GM18507 (cell line): ENCODE measurements at regions not wholly inside any gene's neighbourhood (a gene's known extent, or its start where the extent isn't known, plus 50 kb on each side); places are given as distances from the start of the nearest gene placed in this dataset.

Source experiments
- DNase-seq: peaks from one replicate; pipeline ENCODE4 v3.0.0; 2011; ENCODE audit warnings: low read depth; ENCODE audit not compliant: insufficient read length; ENCODE audit errors: extremely low spot score
- FAIRE-seq: peaks from 2 replicates; lab custom pipeline; 2011; peaks lifted over from hg19 to GRCh38; lab: Jason Lieb, UNC

DNA sequence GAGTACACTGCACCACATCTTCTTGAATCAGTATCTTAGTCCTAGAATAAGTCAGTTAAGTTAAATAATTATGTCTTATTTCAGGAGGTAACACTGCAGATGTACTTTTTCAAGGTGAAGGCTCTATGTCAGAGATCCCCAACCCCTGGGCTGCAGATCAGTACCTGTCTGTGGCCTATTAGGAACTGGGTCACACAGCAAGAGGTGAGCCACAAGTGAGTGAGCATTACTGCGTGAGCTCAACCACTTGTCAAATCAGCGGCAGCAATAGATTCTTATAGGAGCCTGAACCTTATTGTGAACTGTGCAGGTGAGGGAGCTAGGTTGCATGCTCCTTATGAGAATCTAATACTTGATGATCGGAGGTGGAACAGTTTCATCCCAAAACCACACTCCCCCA lies 851.9 kb upstream of the ALCAM start:
- no peak for DNase-seq
- peak; percentile 38 for FAIRE-seq

DNA sequence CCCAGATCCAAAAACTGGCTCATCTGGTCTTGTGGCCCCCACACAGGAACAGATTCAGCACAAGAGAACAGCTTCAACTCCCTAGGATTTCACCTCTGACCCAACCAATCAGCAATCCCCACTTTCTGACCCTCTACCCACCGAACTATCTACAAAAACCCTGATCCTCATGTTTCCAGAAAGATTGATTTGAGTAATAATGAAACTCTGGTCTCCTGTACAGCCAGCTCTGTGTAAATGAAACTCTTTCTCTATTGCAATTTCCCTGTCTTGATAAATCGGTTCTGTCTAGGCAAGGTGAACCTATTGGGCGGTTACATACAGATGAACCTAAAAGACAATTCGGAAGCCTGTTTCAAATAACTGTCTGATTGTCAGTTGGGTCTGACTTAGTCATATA lies 847.6 kb upstream of the ALCAM start:
- peak; percentile 92 for FAIRE-seq
- DNase-seq, result no peak

DNA sequence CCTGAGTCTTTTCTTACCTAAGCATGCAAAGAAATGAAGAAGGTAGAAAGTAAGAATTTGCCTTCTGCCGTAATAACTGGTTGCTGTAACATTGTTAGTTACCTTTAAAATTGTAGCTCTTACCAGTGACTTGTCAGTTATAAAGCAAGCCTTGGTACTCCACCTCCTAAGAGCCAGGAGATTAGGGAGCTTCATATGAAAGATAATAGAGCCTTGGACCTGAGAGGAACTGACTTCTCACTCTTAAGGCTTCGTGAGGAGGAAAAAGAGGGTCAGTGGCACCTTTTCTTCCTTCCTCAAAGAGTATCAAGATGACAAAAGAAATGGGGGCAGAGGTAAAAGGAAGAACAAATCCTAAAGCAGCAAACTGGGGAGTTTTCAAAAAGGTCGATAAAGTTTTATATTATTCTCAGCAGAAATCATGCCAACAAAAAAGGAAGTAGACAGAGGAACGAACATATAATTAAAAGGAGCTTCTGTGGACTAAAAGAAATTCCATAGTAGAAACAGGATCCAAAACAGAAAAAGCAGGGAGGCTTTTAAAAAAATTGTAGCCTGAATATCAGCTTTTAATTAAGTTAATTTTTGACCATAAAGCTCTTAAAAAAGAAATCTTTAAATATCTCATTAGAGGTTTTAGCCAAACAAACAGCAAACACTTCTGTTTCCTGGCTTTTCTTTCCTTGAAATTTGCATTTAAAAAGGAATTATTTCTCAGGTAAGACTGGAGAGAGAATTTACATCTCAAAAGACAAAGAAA lies 847.1 kb upstream of the ALCAM start:
- DNase-seq (no peak), FAIRE-seq (peak; percentile 9)

DNA sequence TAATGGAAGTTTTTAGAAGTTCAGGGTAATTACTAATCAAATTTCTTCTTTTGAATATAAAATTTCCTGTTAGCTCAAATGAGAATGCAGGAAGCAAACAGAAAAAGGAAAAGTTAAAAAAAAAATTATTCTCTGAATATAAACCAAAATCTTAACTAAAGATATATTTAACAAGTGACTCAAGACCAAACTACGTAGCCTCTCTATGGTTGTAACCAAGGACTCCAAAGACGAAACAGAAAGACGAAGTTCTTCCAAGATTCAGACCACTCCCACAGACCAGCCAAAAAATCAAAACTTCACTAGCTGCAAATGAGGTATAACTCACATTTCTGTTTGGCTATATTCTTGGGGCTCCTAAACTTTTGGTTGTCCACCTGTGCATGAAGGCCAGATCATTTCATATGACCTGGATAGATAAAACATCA lies 846.5 kb upstream of the ALCAM start:
- DNase-seq (no peak), FAIRE-seq (peak; percentile 89)

DNA sequence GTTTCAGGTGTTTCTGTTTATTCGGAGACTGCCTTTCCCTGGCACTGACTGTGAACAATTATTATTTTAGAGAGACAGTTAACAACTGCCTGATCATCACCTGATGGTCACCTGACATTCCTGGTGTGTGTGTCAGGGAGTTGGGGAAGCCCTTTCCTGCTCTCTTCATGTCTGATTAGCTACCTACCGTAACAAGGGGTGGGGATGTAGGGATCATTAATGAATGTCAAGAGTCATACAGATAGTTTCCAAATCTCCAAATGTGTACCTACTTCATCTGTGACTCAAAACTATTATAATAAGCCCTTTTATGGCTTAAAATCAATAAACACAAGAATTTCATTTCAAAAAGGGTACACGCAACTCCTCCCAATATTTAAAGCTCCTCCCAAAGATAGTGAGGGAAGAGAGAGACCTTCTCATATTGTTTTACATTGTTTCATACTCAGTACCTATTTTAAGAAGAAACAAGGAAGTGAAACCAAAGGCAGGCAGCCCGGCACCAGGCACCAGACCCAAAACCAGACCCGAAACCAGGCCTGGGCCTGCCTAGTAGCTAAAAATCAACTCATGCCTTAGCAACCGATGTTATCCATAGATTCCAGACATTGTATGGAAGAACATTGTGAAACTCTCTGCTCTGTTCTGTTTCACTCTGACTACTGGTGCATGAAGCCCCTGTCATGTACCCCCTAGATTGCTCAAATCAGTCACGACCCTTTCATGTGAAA lies 844.9 kb upstream of the ALCAM start:
- peak; percentile 98 for FAIRE-seq
- DNase-seq, result no peak

DNA sequence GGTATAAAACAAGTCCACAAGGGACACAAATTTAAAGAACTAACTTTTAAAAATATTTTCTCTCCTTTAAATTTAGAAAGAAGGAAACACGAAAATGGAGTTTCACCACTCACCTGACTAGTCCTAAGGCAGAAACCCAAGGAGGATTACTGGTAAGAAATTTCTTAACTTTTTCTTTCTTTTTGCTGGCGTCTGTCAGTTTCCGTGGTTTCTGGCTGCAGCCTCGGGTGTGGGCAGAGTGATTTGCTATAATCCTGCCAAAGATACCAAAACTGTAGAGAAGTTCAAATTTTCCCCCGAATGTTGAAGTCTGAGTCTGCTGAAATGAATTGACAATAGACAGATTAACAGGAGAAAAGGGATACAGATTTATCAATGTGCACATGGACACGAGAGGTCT lies 843.6 kb upstream of the ALCAM start:
- no peak for DNase-seq
- peak; percentile 78 for FAIRE-seq

DNA sequence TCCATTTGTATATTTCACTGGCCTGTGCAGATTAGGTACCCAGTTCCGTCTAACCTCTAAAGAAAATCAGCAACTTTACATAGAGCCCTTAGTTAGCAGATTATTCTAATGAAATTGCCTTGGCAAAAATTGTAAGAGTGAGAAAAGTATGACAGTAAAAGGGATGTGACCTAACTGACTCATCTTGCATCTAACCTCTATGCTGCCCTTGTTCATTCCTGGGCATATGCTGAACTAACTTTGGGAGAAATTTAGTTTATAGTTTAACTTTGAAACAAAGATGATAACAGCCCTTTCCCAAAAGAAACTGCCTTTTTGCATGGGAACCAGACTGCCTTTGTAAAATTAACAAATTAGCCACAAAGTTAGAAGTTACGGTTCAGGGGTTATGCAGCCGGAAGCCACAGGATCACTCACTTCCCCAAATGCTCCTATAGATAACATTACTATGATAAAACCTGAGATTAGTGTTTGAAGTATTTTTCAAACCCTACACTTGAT lies 839.8 kb upstream of the ALCAM start:
- FAIRE-seq, result peak; percentile 96
- DNase-seq, result no peak

DNA sequence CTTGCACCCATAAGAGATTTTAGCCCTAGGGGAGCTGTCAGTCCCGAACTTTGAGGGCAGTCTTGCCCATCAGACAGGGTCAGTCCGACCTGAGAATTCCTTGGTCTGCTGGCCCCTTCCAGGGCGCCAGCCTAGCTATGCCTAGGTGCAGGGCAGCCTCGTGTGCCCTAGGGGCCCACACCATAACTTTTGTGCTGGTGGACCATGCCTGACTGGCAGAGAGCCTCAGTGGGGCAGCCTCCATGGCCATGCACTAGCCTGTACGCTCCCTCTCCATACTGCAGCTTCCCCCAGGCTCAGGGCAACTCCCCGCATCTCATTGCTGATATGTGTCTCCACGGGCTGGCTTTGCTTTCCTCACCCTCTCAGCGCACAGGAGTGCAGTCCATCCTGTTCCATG lies 835.8 kb upstream of the ALCAM start:
- FAIRE-seq (no peak), DNase-seq (no peak)

DNA sequence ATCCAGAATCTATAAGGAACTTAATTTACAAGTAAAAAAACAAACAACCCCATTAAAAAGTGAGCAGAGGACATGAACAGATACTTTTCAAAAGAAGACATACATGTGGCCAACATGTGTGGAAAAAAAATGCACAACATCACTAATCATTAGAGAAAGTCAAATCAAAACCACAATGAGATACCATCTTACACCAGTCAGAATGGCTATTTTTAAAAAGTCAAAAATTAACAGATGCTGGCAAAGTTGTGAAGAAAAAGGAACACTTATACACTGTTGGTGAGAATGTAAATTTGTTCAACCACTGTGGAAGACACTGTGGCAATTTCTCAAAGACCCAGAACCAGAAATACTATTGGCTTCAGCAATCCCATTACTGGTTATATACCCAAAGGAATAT lies 830.0 kb upstream of the ALCAM start:
- DNase-seq, result no peak
- peak; percentile 64 for FAIRE-seq

DNA sequence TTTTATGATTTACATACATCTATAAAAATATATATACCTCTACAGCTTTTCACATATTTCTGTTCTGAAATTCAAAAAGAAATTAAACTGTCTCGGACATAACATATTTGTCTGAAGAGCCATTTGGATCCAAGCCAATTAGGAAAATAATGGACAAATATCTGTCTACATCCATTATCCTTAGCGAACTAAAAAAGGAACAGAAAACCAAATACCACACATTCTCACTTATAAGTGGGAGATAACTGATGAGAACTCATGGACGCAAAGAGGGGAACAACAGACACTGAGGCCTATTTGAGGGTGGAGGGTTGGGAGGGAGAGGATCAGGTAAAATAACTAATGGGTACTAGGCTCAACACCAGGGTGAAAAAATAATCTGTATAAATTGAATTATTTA lies 829.4 kb upstream of the ALCAM start:
- FAIRE-seq, result peak; percentile 31
- no peak for DNase-seq

DNA sequence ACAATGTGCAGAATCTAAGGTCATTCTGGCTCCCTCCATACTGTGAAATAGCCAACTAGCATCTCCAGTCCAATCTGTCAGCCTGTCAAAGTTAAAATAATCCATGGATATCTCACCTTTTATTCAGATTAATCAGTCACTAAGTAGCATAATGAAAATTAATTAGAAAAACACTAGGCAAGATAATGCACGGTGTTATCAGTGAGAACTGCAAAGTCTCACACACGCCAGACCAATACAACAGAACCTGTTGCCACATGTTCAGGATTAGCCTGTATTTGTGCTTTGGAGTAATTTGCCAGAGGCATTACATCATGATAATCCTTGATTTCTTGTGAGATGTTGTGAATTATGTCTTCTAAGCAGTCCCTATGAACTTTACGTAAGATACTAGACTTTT lies 820.4 kb upstream of the ALCAM start:
- no peak for FAIRE-seq

DNA sequence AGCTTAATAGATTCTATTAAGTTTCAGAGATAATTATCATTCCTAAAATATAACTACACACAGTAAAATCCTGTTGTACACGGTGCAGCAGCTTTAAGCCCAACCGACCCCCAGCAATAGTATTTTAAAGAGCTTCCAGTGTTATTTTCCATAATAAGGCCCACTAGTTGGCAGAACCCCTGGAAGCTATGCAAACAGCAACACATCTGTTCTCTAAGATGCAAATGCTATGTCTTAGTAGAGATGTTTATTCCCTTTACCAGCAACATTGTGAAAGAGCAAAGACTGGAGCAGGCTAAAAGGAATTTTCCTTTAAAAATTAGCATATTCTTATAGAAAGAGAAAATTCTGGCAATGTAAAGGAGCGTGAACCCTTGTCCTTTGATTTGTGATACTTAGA lies 819.7 kb upstream of the ALCAM start:
- FAIRE-seq, result no peak

More for the DNA sequence above, 820.4 kb upstream of the ALCAM start:
- DNase-seq, result no peak

DNA sequence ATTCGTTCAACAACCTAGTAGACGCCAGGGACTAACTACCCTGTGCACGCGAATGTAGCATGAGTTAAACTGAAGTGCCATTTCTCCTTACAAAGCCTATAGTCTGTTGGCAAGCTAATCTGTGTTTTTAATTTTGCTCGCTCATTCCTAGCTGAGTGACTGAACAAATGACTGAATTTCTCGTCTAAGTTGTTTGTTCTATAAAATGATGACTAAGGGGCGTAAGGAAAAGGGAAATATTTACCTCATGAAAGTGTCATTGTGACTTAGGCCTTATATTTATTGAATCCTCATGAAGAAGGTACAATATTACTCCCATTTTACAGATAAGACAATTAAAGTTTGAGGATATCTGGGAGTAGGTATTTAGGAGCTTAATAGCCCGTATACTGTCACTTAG lies 818.3 kb upstream of the ALCAM start:
- FAIRE-seq, result peak; percentile 29
- DNase-seq, result no peak

More for the DNA sequence above, 819.7 kb upstream of the ALCAM start:
- no peak for DNase-seq

DNA sequence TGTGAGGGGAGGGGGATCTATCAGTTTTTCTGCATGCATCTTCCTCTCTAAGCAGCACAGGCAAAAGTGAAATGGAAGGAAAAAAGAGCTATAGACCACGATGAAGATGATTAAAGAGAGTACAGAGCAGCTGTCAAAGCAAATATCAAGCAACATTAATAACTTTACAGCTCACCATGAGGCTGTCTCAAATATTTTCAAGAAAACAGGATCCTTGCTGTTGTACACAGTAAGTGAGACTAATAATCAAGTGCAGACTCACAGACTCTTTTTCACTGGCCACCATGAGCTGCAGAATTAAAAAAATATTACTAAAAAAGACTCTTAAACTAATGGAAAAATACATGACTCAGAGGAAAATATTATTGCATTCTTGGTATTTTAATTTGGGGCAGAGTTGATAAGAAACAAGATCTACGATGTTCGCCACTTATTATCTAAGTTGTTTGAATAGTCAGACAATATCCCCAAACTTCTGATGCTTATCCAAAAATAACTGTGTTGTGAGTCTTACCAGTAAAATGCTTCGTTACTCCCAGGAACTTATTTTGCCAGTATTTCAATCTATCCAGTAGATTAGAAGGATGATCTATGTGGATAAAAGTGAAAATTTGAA lies 817.5 kb upstream of the ALCAM start:
- DNase-seq (no peak), FAIRE-seq (no peak)

DNA sequence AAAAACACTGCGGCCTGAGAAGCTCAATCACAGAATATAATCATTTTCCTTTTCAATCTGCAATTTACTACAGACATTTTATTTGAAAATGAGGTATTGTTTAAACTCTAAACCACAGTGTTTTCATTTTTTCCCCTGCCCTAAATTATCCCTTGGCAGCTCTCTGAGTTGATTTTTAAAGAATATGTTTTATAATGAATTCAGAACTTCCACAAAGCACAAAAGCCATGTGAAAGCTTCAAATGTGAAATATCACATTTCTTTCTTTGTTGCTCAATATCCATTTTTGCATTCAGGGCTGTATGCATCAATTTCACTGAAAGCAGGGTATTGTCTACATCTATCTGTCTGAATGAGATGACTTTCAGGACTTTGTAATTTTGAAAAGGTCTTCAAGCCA lies 813.6 kb upstream of the ALCAM start:
- no peak for FAIRE-seq
- no peak for DNase-seq

DNA sequence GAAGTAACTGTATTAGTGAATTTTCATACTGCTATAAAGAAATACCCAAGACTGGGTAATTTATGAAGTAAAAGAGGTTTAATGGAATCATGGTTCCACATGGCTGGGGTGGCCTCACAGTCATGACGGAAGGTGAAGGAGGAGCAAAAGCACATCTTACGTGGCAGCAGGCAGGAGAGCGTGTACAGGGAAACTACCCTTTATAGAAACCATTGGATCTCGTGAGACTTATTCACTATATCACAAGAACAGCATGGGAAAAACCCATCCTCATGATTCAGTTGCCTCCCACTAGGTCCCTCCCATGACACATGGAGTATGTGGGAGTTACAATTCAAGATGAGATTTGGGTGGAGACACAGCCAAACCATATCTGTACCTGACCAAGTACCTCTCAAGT lies 812.3 kb upstream of the ALCAM start:
- FAIRE-seq (no peak), DNase-seq (no peak)

DNA sequence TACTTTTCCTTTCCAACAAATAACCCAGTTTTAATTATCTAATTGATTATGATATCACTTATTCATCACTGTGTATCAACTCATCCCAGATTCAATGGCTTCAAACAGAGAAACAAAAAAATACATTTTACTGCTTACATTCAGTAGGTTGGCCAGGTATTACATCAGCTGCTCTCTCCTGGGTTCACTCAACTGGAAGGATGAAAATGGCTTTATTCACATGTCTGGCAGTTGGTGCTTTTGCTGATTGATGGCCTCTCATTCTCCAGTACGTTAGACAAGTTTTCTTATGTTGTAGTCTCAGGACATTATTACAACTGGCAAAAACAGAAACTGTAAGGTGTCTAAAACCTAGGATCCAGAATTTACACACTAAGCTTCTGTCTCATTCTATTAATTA lies 811.0 kb upstream of the ALCAM start:
- DNase-seq, result no peak
- FAIRE-seq, result no peak

DNA sequence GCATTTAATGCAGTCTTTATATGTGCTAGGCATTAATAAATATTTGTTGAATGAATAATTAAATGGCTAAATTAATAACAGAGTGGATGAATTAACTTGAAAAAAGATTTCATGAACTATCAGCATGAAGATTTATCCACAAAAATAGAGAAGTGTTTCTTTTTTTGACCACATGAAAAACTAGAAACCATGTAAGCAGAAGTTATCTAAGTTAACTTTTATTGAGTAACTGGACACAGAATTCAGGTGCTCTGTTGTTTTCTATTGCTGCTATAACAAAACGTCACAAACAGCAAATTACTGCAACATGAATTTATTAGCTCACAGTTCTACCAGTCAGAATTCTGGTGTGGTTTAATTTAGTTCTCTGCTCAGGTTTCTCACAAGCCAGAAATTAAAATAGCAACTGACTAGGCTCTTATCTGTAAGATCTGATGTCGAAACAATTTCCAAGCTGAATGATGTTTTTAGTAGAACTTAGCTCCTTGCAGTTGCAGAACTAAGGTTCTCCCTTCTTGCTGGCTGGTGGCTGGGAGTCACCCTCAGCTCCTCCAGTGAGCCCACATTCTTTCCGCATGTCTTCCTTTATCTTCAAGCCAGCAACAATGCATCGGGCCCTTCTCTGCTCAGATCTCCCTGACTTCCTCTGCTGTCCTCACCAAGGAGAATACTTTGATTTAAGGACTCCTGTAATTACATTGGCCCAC lies 810.2 kb upstream of the ALCAM start:
- DNase-seq (no peak), FAIRE-seq (no peak)

DNA sequence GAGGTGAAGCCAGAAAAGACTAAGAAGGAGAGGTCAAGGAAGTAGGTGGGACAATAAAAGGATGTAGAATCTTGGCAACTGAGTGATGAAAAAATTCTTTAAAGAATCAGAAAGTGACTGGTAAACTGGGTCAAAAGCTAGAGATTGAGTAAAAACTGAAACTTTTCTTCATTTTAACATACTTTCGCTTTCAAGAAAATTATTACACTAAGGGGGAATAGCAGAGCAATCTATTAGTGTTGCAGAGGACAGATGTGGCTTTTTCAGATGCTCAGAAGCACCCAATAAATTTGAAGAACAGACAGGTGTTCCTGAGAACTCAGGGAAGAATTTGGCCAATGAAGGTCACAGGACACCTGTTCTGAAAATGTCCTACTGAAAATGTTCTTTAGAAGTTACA lies 805.4 kb upstream of the ALCAM start:
- DNase-seq (no peak), FAIRE-seq (peak; percentile 15)

DNA sequence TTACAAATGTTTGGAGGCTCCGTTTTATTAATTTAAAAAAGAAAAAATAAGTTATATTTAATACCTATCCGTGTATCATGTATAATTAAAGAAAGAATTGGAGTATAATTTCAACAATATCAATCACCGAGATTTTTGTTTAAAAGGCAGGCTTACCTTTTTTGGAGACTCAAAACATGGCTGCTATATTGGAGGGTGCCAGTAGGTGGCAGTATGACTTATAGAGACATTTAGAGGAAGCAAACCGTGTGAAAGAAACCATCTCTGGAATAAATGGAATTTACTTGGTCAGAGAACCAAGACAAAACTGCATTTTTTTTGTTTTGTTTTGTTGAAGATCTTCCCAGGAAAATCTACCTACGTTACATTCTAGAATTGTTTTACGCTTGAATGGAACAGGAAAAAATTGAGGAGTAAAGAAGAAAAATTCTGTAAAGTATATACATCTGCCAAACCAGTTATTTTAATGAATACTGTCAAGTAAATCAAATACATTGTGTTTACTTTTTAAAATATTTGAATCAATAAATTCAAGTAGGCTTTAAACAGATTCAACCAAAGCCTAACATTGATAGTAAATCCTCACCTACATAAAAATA lies 802.6 kb upstream of the ALCAM start:
- FAIRE-seq (no peak), DNase-seq (no peak)
